Eye (tissue), 1 donor: ENCODE measurements at regions not wholly inside any gene's neighbourhood (a gene's known extent, or its start where the extent isn't known, plus 50 kb on each side); places are given as distances from the start of the nearest gene placed in this dataset.
A peak's percentile ranks its signal among the peaks of the same experiment; 100 is the strongest.

Source experiments
- DNase-seq: peaks from one replicate; pipeline ENCODE4 v3.0.0-alpha.2; 2015

- no peak for DNase-seq
Observed at GRCh38 chr4:22911285-22911684, 218.5 kb downstream of the GBA3 start.

- no peak for DNase-seq
Observed at GRCh38 chr4:22910200-22910599, 217.5 kb downstream of the GBA3 start.

- DNase-seq = no peak
Observed at GRCh38 chr4:22906045-22906444, 213.3 kb downstream of the GBA3 start.

GRCh38 chr4:22903913-22904312, 211.2 kb downstream of the GBA3 start:
- no peak for DNase-seq

- DNase-seq = no peak
Observed at GRCh38 chr4:22901631-22902030, 208.9 kb downstream of the GBA3 start.

- DNase-seq = peak; percentile 24
Observed at GRCh38 chr4:22900876-22901275, 208.1 kb downstream of the GBA3 start.

GRCh38 chr4:22897520-22898108, 204.9 kb downstream of the GBA3 start:
- DNase-seq = peak; percentile 49

- DNase-seq = no peak
Observed at GRCh38 chr4:22895482-22895881, 202.7 kb downstream of the GBA3 start.

- no peak for DNase-seq
Observed at GRCh38 chr4:22884157-22884556, 191.4 kb downstream of the GBA3 start.

GRCh38 chr4:22881411-22881810, 188.7 kb downstream of the GBA3 start:
- DNase-seq = peak; percentile 42

GRCh38 chr4:22877486-22878052, 184.8 kb downstream of the GBA3 start:
- no peak for DNase-seq

- DNase-seq = no peak
Observed at GRCh38 chr4:22876270-22876669, 183.5 kb downstream of the GBA3 start.

GRCh38 chr4:22875587-22876257, 183.0 kb downstream of the GBA3 start:
- no peak for DNase-seq

GRCh38 chr4:22874334-22874912, 181.7 kb downstream of the GBA3 start:
- no peak for DNase-seq

GRCh38 chr4:22873899-22874298, 181.2 kb downstream of the GBA3 start:
- DNase-seq = no peak

GRCh38 chr4:22870847-22871449, 178.2 kb downstream of the GBA3 start:
- no peak for DNase-seq

- no peak for DNase-seq
Observed at GRCh38 chr4:22869235-22869634, 176.5 kb downstream of the GBA3 start.
